HEK293T (cell line): ENCODE measurements at regions not wholly inside any gene's neighbourhood (a gene's known extent, or its start where the extent isn't known, plus 50 kb on each side); places are given as distances from the start of the nearest gene placed in this dataset.
A peak's percentile ranks its signal among the peaks of the same experiment; 100 is the strongest.

Experiments
- CTCF ChIA-PET: fragments of 350-600 bp; formaldehyde crosslinking; extraction: SDS; loops from one replicate; lab custom pipeline; 2021; ENCODE audit warnings: antibody characterized with exemption, inconsistent platforms; lab: Yijun Ruan, JAX
- POLR2A ChIA-PET: fragments of 350-600 bp; formaldehyde crosslinking; extraction: SDS; loops from one replicate; lab custom pipeline; 2020; ENCODE audit warnings: antibody characterized with exemption, inconsistent platforms; lab: Yijun Ruan, JAX
- DNase-seq: peaks from one replicate; pipeline ENCODE4 v3.0.0; 2012; ENCODE audit warnings: mixed read lengths; ENCODE audit errors: extremely low spot score
- ARNT ChIP-seq: fragments of 450-650 bp; IDR thresholded peaks from 2 replicates; pipeline ENCODE4 v1.6.1; 2017; ENCODE audit warnings: mild to moderate bottlenecking
- BHLHE40 ChIP-seq: fragments of 450-650 bp; IDR thresholded peaks from 2 replicates; pipeline ENCODE4 v1.6.1; 2016; ENCODE audit warnings: mild to moderate bottlenecking, moderate library complexity, borderline replicate concordance
- CTBP1 ChIP-seq: fragments of 450-650 bp; IDR thresholded peaks from 2 replicates; pipeline ENCODE4 v1.6.1; 2016; ENCODE audit warnings: borderline replicate concordance
- ELF4 ChIP-seq: fragments of 450-650 bp; IDR thresholded peaks from 2 replicates; pipeline ENCODE4 v1.6.1; 2017; ENCODE audit warnings: antibody characterized with exemption
- FOXA1 ChIP-seq: fragments of 450-650 bp; IDR thresholded peaks from 2 replicates; pipeline ENCODE4 v1.6.1; 2016; ENCODE audit warnings: mild to moderate bottlenecking
- FOXK2 ChIP-seq: fragments of 450-650 bp; IDR thresholded peaks from 2 replicates; pipeline ENCODE4 v1.6.1; 2016; ENCODE audit warnings: mild to moderate bottlenecking
- FOXM1 ChIP-seq: fragments of 450-650 bp; IDR thresholded peaks from 2 replicates; pipeline ENCODE4 v1.6.1; 2017; ENCODE audit warnings: mild to moderate bottlenecking, borderline replicate concordance
- HDGF ChIP-seq: fragments of 450-650 bp; IDR thresholded peaks from 2 replicates; pipeline ENCODE4 v1.6.1; 2017; ENCODE audit warnings: antibody characterized with exemption, borderline replicate concordance
- L3MBTL2 ChIP-seq: fragments of 450-650 bp; conservative IDR thresholded peaks from 2 replicates; pipeline ENCODE4 v1.6.1; 2016; ENCODE audit warnings: mild to moderate bottlenecking
- LEF1 ChIP-seq: fragments of 450-650 bp; IDR thresholded peaks from 2 replicates; pipeline ENCODE4 v1.6.1; 2017; ENCODE audit warnings: mild to moderate bottlenecking, borderline replicate concordance
- NFRKB ChIP-seq: fragments of 450-650 bp; IDR thresholded peaks from 2 replicates; pipeline ENCODE4 v1.6.1; 2016; ENCODE audit warnings: mild to moderate bottlenecking, moderate library complexity
- PKNOX1 ChIP-seq: fragments of 450-650 bp; IDR thresholded peaks from 2 replicates; pipeline ENCODE4 v1.6.1; 2016
- SP1 ChIP-seq: fragments of 450-650 bp; IDR thresholded peaks from 2 replicates; pipeline ENCODE4 v1.6.1; 2017
- SUZ12 ChIP-seq: fragments of 450-650 bp; IDR thresholded peaks from 2 replicates; pipeline ENCODE4 v1.6.1; 2016; ENCODE audit warnings: mild to moderate bottlenecking
- TARDBP ChIP-seq: fragments of 450-650 bp; IDR thresholded peaks from 2 replicates; pipeline ENCODE4 v1.6.1; 2016
- ZNF384 ChIP-seq: fragments of 450-650 bp; IDR thresholded peaks from 2 replicates; pipeline ENCODE4 v1.6.1; 2016

DNA sequence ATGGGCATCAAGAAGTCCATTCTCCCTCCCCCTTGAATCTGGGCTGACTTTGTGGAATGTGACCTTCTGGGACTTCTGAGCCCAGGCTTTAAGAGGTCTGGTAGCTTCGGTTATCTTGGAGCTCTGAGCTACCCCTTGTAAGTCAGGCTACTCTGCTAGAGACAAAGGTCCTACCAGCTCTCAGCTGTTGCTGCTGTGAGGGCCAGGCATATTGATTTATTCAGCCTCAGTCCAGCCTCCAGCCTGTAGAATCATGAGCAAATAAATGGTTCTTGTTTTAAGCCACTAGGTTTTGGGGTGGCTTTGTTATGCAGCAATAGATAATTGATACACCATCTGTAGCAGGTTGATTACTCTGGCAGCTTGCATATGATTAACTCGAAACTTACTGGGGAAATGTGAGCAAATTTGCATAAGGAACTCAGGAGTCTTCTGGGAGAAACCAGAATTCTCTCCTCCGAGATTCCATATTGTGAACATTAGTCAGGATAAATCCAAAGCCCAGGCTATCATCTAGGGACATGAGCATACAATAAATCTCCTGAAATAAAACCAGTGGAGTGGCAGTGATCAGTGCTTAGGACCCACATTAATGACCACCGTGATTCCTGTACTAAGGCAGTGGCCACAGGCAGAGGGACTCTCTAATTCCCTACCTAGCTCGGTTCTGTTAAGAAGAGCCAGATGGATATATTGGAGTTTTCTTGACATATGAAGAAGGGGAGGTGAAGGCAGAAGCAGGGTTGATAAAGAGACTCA is 336.1 kb downstream of the CDC5L start:
- CTCF ChIA-PET = interaction anchor here (0.7 to 1.5 kb wide), 4 partner anchors 68 to 1143 kb away, joined by 3 to 5 read pairs (median 4); no protein-coding TSS in a partner anchor
- TF ChIP-seq L3MBTL2 (no peak), HDGF (no peak), ZNF384 (no peak), FOXA1 (no peak), ARNT (no peak), TARDBP (no peak), NFRKB (no peak), FOXK2 (no peak), ELF4 (no peak), SUZ12 (no peak), LEF1 (no peak), SP1 (no peak), CTBP1 (no peak), BHLHE40 (no peak), FOXM1 (no peak)
- DNase-seq = no peak
- POLR2A ChIA-PET = no interaction called here

DNA sequence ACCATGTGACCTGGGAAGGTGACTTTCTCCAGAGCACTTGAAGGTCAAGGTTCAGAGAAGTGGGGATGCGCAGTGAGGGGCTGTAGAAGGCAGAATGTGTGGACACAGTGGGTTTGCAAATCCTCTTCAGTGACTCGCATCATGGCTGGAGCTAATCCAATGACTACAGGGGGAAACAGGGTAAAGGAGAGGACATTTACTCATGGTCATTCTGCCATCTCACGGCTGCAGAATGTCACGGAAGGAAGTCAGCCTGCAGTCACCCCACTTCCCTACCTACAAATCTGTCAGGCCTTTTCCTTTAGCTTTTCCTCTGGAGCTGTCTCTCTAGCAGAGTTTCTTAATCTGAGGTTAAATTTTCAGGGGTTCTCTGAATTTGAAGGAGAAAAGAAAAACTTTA is 337.6 kb downstream of the CDC5L start:
- no peak for TF ChIP-seq ELF4
- TF ChIP-seq SP1 = no peak
- CTCF ChIA-PET = no interaction called here
- POLR2A ChIA-PET = no interaction called here

DNA sequence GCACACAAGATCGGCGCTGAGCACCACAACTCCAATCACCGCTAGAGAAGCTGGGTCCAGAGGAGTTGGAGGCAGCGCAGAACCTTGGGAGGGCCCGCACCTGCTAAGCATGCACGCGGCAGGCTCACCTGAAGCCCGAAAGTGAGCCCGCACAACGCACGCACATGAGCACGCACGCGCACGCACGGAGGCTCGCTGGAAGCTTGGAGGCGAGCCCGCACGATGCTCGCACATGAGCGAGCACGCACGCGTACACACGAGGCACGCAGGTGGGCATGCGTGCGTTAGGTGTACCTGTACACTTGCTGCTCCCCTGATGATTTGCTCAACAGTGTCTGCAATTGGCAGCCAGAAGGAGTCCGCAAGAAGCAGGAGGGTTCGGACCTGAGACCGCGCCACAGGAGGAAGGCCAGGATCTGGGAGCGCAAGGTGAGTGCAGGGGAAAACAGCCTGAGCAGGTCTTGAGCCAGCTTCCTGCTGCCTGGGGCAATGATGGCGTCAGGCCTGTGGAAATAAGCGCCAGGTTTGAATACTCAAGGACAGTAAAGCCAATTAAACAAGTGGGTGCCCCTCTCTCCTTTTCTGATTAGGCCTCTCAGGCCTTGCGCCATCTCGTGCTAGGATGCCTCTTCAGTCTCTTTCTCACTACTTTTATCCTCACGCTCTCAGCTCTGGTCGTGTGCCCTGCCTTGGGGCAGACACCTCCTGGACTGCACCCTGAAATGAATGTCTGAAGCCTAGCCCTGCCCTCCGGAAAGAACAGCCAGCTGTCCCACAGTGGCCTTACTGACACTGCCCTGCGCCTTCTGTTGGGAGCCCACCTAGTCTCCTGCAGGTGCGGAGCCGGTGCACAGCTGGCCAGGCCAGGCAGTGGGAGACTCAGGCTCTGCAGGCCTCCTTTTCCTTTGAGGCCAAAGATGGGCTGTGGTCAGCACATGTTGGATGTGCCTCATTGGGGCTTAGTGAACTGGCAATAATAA is 340.4 kb downstream of the CDC5L start:
- no peak for DNase-seq
- CTCF ChIA-PET = no interaction called here
- no peak for TF ChIP-seq TARDBP
- no peak for TF ChIP-seq CTBP1
- TF ChIP-seq ZNF384 = no peak
- no peak for TF ChIP-seq ARNT
- TF ChIP-seq BHLHE40 = no peak
- no peak for TF ChIP-seq FOXA1
- TF ChIP-seq SUZ12 = no peak
- TF ChIP-seq NFRKB = no peak
- no peak for TF ChIP-seq SP1
- no peak for TF ChIP-seq ELF4
- POLR2A ChIA-PET = no interaction called here

More for the DNA sequence above, 337.6 kb downstream of the CDC5L start:
- no peak for DNase-seq

DNA sequence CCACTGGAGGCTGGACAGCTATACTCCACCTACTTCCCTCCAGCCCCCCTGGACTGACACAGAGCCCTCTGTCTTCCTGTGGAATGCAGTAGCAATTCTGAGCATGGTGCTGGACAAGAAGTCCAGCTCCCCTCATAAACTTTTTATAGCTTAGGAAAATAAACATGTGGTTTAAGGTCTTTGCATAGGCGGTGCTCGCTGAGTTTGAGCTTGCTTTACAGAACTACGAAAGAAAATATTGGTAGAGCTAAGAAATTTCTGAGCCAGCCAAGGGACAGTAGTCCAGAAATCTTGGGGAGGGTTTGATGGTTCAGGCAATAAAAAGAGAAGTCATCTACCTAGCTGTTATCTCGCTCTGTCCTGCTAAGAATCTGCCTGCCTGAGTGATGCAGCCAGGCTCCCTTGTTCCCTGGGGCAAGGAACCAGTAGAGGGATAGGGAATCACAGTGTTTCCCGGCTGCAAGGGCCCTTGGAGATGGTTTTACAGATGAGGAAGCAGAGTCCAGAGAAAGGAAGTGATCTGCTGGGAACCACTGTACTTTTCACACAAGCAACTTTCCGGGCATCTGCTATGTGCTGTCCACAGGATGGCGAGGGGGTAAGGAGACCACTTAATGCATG is 343.4 kb downstream of the CDC5L start:
- TF ChIP-seq FOXK2 (no peak), CTBP1 (no peak), SUZ12 (no peak), NFRKB (no peak), ELF4 (no peak), ZNF384 (no peak), PKNOX1 (no peak), FOXA1 (no peak), TARDBP (no peak), LEF1 (no peak), FOXM1 (no peak), HDGF (no peak), SP1 (no peak), ARNT (no peak)
- peak; percentile 63 for DNase-seq
- POLR2A ChIA-PET = no interaction called here
- CTCF ChIA-PET = interaction anchor here (1.0 to 1.5 kb wide), 2 partner anchors 75 to 255 kb away, joined by 3 to 4 read pairs; no protein-coding TSS in a partner anchor

DNA sequence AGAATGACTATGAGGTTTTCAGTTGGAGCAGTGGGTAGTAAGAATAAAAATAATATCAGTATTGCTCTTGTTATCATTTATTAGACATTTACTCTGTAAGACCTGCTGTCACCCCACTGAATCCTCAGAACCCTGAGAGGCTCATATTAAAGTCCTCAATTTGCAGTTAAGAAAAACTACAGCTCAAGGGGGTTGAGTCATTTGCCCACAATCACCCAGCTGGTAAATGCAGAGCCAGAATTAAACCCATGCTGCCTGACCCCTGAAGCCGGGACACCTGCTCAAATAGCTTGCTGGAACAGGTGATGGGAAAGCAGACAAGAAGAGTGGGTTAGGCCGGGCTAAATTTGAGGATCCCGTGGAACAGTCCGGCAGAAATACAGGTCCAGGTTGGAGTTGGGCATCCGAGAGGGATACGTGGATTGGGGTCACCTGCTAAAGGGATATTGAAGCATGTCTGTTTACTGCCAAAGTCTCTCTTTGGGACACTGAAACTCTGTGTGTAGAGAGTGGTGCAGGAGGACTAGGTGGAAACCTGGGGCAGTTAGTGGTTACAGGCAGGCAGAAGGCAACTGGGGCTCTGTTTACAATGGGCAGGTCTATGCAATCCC is 344.1 kb downstream of the CDC5L start:
- CTCF ChIA-PET = interaction anchor here (1.5 kb wide), 1 partner anchor 76 kb away, joined by 4 read pairs; no protein-coding TSS in a partner anchor
- TF ChIP-seq FOXM1 (no peak), PKNOX1 (no peak), L3MBTL2 (no peak), HDGF (no peak), NFRKB (no peak), ELF4 (no peak), CTBP1 (no peak), TARDBP (no peak), FOXK2 (no peak), BHLHE40 (no peak), FOXA1 (no peak), SP1 (no peak), ARNT (no peak), SUZ12 (no peak), LEF1 (no peak), ZNF384 (no peak)
- POLR2A ChIA-PET = no interaction called here

DNA sequence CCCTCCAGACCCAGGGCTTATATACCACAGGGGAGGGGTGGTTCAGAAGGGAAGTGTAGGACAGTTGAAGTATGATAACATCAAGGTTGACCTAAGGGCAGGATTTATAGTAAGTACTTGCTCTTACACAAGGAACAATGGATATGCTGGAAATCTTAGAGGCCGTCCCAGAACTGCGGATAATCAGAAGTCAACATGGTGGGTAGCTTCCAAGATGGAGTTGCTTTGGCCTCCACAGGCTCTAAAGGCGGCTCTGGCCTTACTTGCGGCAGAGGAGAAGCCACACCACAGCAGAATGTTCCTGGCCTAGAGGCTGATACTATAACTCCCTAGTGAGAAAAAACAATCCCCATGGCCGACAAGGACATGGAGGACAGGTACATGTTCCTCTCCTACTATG is 344.7 kb downstream of the CDC5L start:
- TF ChIP-seq HDGF = no peak
- no peak for TF ChIP-seq TARDBP
- TF ChIP-seq FOXK2 = no peak
- no peak for TF ChIP-seq FOXM1
- no peak for TF ChIP-seq FOXA1
- no peak for TF ChIP-seq SP1
- TF ChIP-seq ELF4 = no peak
- no peak for TF ChIP-seq PKNOX1
- no peak for TF ChIP-seq ZNF384
- TF ChIP-seq LEF1 = no peak
- CTCF ChIA-PET = interaction anchor here (1.5 kb wide), 1 partner anchor 76 kb away, joined by 4 read pairs; no protein-coding TSS in a partner anchor
- DNase-seq = no peak
- POLR2A ChIA-PET = no interaction called here

More for the DNA sequence above, 344.1 kb downstream of the CDC5L start:
- DNase-seq = no peak
